ENCODE measurements at regions not wholly inside any gene's neighbourhood (a gene's known extent, or its start where the extent isn't known, plus 50 kb on each side); places are given as distances from the start of the nearest gene placed in this dataset.

DNA sequence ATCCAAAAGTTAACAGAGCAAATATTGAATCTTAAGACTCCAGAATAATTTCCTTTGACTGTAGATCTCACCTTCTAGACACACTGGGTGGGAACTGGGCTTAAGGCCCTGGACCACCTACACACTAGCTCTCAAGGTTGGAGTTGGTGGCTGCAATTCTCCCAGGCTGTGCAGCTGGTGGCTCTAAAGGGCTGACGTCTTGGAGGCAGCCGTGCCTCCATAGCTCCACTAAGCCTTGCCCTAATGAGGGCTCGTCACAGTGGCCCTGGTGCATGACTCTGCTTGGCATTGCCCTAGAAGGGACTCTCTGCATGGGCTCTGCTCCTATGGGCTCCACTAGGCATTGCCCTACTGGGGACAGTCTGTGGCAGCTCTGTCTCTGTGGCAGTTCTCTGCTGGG, 1005.2 kb downstream of the CCSER2 start:
- no peaks in the 10 kb centered on the region for H3K9me1 ChIP-seq (ENCODE audit: insufficient read depth, low read length)
- H4K20me1 ChIP-seq (ENCODE audit: insufficient read depth, low read length) = no peaks in the 10 kb centered on the region
- in situ Hi-C loops (cut with MboI; ENCODE audit: low sequenced_read_pairs) (no loop called here), intact Hi-C loops (cut with micrococcal nuclease) (no loop called here), dilution Hi-C loops (cut with HindIII; ENCODE audit: low sequenced_read_pairs, unreplicated experiment) (no loop called here)
- peaks cover 9% of the 10 kb centered on the region for H3K9me3 ChIP-seq (ENCODE audit: control insufficient read depth, insufficient read depth, low read length)
- no peak overlapping the region for H3K4me3 ChIP-seq (ENCODE audit: insufficient read depth, low read depth, low read length)
- no peak overlapping the region for H4K5ac ChIP-seq (ENCODE audit: low read depth, low read length)
- H3K36me3 ChIP-seq (ENCODE audit: control insufficient read depth, insufficient read depth, low read length) = no peaks in the 10 kb centered on the region
- no peak overlapping the region for H4K8ac ChIP-seq (ENCODE audit: low read depth in 2 of 2, low read length in 2 of 2)
- no peak overlapping the region for H3K4me2 ChIP-seq (ENCODE audit: low read depth, low read length)
- ChIA-PET CTCF (interaction anchor here (0.6 kb wide), 1 partner anchor 78 kb away, joined by 5 read pairs; no protein-coding TSS in a partner anchor), POLR2A (ENCODE audit: unreplicated experiment) (no interaction called here)
- no peak for ATAC-seq (ENCODE audit: low read depth)
- H3K23ac ChIP-seq (ENCODE audit: low read depth, low read length) = no peak overlapping the region
- H3K27ac ChIP-seq (ENCODE audit: insufficient read depth, low read length) = no peak overlapping the region
- no peak overlapping the region for H4K91ac ChIP-seq (ENCODE audit: insufficient read depth, low read depth, low read length)
- H2BK20ac ChIP-seq (ENCODE audit: low read depth, low read length) = no peak overlapping the region
- no TSS peak for BruUV-seq (replicated peaks)
- no peaks in the 10 kb centered on the region for H3K4me1 ChIP-seq (ENCODE audit: control insufficient read depth, insufficient read depth, low read length)
- no peak overlapping the region for H3K14ac ChIP-seq (replicated peaks; ENCODE audit: low read depth, low read length)
- H3K27me3 ChIP-seq (ENCODE audit: control insufficient read depth, insufficient read depth, low read length) = no peaks in the 10 kb centered on the region
- DNase-seq = no peak
- WGBS, 2 experiments (ENCODE audit: extremely low coverage in 2 of 2, insufficient read length in 1 of 2) = 0% methylated on average over 1 of the region's 3 CpGs; no CpG with 5 or more reads in 1 of the 2 experiments
- no peak overlapping the region for H3K4ac ChIP-seq (ENCODE audit: low read depth, low read length)
- H3K18ac ChIP-seq (ENCODE audit: low read depth, low read length) = no peak overlapping the region
- TF ChIP-seq POLR2A (IDR thresholded peaks at IDR 0.05; ENCODE audit: low read depth, low read length) (no peak), CHD1 (IDR thresholded peaks at IDR 0.05; ENCODE audit: low read depth, low read length) (no peak), RCOR1 (IDR thresholded peaks at IDR 0.05; ENCODE audit: insufficient replicate concordance, low read length) (no peak), CEBPB (IDR thresholded peaks at IDR 0.05; ENCODE audit: low read depth, low read length) (no peak)
- TF ChIP-seq, protein P1, sequence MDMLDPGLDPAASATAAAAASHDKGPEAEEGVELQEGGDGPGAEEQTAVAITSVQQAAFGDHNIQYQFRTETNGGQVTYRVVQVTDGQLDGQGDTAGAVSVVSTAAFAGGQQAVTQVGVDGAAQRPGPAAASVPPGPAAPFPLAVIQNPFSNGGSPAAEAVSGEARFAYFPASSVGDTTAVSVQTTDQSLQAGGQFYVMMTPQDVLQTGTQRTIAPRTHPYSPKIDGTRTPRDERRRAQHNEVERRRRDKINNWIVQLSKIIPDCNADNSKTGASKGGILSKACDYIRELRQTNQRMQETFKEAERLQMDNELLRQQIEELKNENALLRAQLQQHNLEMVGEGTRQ (IDR thresholded peaks at IDR 0.05; ENCODE audit: low read depth, low read length) = no peak
- H3K56ac ChIP-seq (ENCODE audit: extremely low read depth, insufficient read depth, low read length) = no peak overlapping the region
- no peak overlapping the region for H2AK9ac ChIP-seq (replicated peaks; ENCODE audit: low read depth, low read length, poor library complexity)
- no peak overlapping the region for H3K9ac ChIP-seq (ENCODE audit: low read depth, low read length)
- no peaks in the 10 kb centered on the region for H3K79me1 ChIP-seq (ENCODE audit: low read depth in 1 of 2, low read length in 2 of 2)
- H2AFZ ChIP-seq (replicated peaks; ENCODE audit: low read length, poor library complexity) = no peak overlapping the region
- no peak overlapping the region for H2BK15ac ChIP-seq (ENCODE audit: low read depth, low read length)
- H2BK120ac ChIP-seq (ENCODE audit: low read depth, low read length) = no peak overlapping the region
- no peak overlapping the region for H2BK5ac ChIP-seq (ENCODE audit: low read depth, low read length, poor library complexity, severe bottlenecking)
- no peak overlapping the region for H2AK5ac ChIP-seq (ENCODE audit: low read depth, low read length)
